Right atrium auricular region (tissue), 2 donors: ENCODE measurements at regions not wholly inside any gene's neighbourhood (a gene's known extent, or its start where the extent isn't known, plus 50 kb on each side); places are given as distances from the start of the nearest gene placed in this dataset.

Experiments used
- DNase-seq: peaks from one replicate; pipeline ENCODE4 v3.0.0-alpha.2; 2019; ENCODE audit warnings: low spot score
- H3K27ac ChIP-seq, 2 donors: fragments of 200-600 bp; sonication (generic); 1 replicate in 1 of 2; 2 replicates in 1 of 2; pipeline ENCODE4 v1.5.1; 2016 to 2019
- H3K27me3 ChIP-seq, 2 donors: fragments of 200-600 bp; sonication (generic); one replicate each; pipeline versions ENCODE4 v1.5.1 to v1.6.0; 2017 to 2019
- H3K36me3 ChIP-seq: fragments of 200-600 bp; sonication (generic); one replicate; pipeline ENCODE4 v1.5.1; 2016
- H3K4me1 ChIP-seq, 2 donors: fragments of 200-600 bp; sonication (generic); one replicate each; pipeline versions ENCODE4 v1.5.1 to v1.6.0; 2017 to 2019
- H3K4me3 ChIP-seq, 2 donors: fragments of 200-600 bp; sonication (generic); 1 replicate in 1 of 2; 2 replicates in 1 of 2; pipeline ENCODE4 v1.5.1; 2017 to 2019; ENCODE audit warnings: mild to moderate bottlenecking in 1 of 2, moderate library complexity in 1 of 2
- H3K9me3 ChIP-seq, 2 donors: fragments of 200-600 bp; sonication (generic); one replicate each; pipeline ENCODE4 v1.5.1; 2019
- CTCF ChIP-seq, 2 donors: fragments of 200-600 bp; sonication (generic); IDR thresholded peaks; one replicate each; pipeline ENCODE4 v1.5.1; 2019; ENCODE audit warnings: antibody characterized with exemption in 2 of 2

DNA sequence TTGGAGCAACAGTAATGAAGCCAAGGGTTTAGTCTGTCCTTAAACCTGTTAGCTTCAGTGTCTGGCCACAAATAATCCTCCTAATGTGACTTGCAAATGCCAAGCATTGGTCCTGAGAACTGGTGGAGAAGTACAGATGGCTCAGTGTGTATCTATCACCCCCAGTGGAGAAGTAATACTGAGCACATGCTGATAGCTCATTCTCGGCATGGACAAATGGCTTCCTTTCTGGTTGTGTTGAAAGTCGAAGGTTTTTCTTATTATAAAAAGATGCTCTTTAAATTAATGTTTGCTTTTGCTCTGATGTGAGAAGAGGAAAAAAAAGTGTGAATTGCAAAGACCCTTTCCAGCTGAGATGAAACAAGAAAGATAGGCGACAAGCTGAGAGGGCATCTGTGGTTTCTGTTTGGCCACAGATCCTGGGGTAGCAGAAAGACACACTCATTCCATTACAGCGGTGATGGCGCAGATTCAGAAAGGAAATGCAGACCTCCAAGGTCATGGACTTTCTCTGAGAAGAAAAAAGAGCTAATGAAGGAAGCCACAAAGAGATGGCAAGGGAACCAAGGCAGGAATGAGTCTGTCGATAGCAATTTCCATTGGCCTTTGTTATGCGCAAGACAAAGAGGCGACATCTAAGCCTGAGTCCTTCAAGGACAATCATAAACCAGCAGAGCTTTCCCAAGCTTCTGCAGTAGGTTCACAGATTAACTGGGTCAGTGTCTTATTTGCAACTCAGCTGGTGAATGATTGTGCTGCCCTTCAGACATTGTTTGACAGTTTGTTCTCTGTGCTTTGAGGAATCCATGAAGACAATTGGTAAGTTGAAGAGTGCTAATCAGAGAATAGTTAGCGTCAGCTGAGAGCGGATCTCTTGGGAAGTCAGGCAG lies 155.5 kb upstream of the RGS6 start:
- Histone ChIP-seq H3K27me3 (no peaks in the 10 kb centered on the region), H3K4me3 (no peak overlapping the region), H3K27ac (no peak overlapping the region), H3K4me1 (no peaks in the 10 kb centered on the region), H3K9me3 (no peaks in the 10 kb centered on the region), H3K36me3 (no peaks in the 10 kb centered on the region)
- TF ChIP-seq CTCF (IDR thresholded peaks at IDR 0.05): no peak
- DNase-seq: no peak

- Histone ChIP-seq H3K27me3 (no peaks in the 10 kb centered on the region), H3K36me3 (no peaks in the 10 kb centered on the region), H3K4me3 (no peak overlapping the region), H3K9me3 (no peaks in the 10 kb centered on the region), H3K27ac (no peak overlapping the region), H3K4me1 (no peaks in the 10 kb centered on the region)
- TF ChIP-seq CTCF (IDR thresholded peaks at IDR 0.05): no peak
- DNase-seq: no peak
These were observed 152.2 kb upstream of the RGS6 start for GRCh38 chr14:71780075-71780474.

GRCh38 chr14:71780822-71781221 lies 151.4 kb upstream of the RGS6 start:
- Histone ChIP-seq H3K4me1 (no peaks in the 10 kb centered on the region), H3K4me3 (no peak overlapping the region), H3K27ac (peak overlapping the region in 1 of 2 donors; percentile 16), H3K27me3 (no peaks in the 10 kb centered on the region), H3K36me3 (no peaks in the 10 kb centered on the region), H3K9me3 (no peaks in the 10 kb centered on the region)
- DNase-seq: no peak
- TF ChIP-seq CTCF (IDR thresholded peaks at IDR 0.05): no peak

- no peaks in the 10 kb centered on the region for H3K4me1 ChIP-seq
- no peak overlapping the region for H3K27ac ChIP-seq
- no peaks in the 10 kb centered on the region for H3K27me3 ChIP-seq
- no peaks in the 10 kb centered on the region for H3K36me3 ChIP-seq
- TF ChIP-seq CTCF (IDR thresholded peaks at IDR 0.05): no peak
- DNase-seq: no peak
- H3K9me3 ChIP-seq: no peaks in the 10 kb centered on the region
- H3K4me3 ChIP-seq: no peak overlapping the region
These were observed 149.1 kb upstream of the RGS6 start for GRCh38 chr14:71783088-71783487.

DNA sequence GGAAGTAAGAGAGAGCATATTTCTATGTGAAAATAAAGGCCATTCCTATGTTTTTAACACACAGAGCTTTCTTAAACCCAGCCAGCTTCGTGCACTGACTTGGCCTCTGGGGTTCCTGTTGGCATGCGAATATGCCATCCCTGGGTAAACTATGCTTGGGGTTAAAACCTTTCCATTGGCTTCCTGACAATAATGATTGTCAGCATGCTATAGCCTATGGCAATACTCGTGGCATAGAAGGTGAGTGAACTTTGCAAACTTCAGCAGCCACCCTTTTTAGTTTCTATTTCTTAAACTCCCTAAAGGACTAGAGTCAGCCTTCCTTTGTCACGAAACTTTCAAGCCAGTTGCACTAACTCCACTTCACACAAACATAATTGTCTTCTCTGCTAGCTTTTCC lies 148.4 kb upstream of the RGS6 start:
- DNase-seq: no peak
- H3K9me3 ChIP-seq: no peaks in the 10 kb centered on the region

More for the DNA sequence above, 148.4 kb upstream of the RGS6 start:
- no peak overlapping the region for H3K27ac ChIP-seq
- no peak overlapping the region for H3K4me3 ChIP-seq
- no peak for TF ChIP-seq CTCF (IDR thresholded peaks at IDR 0.05)
- no peaks in the 10 kb centered on the region for H3K4me1 ChIP-seq
- no peaks in the 10 kb centered on the region for H3K36me3 ChIP-seq
- no peaks in the 10 kb centered on the region for H3K27me3 ChIP-seq
